ENCODE measurements at regions not wholly inside any gene's neighbourhood (a gene's known extent, or its start where the extent isn't known, plus 50 kb on each side); places are given as distances from the start of the nearest gene placed in this dataset.

- no peak for DNase-seq (ENCODE audit: low spot score)
- Histone ChIP-seq H3K4me3 (no peak overlapping the region), H3K79me2 (replicated peaks; ENCODE audit: insufficient read depth) (no peaks in the 10 kb centered on the region), H3K36me3 (ENCODE audit: insufficient read depth) (0 out of 2 replicates have a peak, but pooled peaks cover 6% of the 10 kb centered on the region), H3K27ac (ENCODE audit: low read depth) (no peak overlapping the region), H3K27me3 (ENCODE audit: insufficient read depth) (no peaks in the 10 kb centered on the region), H3K4me1 (ENCODE audit: insufficient read depth) (peaks cover 25% of the 10 kb centered on the region), H3F3A (replicated peaks; ENCODE audit: low read depth) (no peaks in the 10 kb centered on the region), H3K9me2 (ENCODE audit: insufficient read depth) (no peaks in the 10 kb centered on the region), H2AFZ (no peak overlapping the region), H3K4me2 (no peak overlapping the region), H4K20me1 (replicated peaks; ENCODE audit: insufficient read depth) (no peaks in the 10 kb centered on the region)
- Mint-ChIP-seq H3K4me3 (no peak overlapping the region), H3K9me3 (peaks cover 25% of the 10 kb centered on the region), H3K36me3 (ENCODE audit: low read depth) (peaks cover 29% of the 10 kb centered on the region), H3K27ac (no peak overlapping the region), H3K27me3 (ENCODE audit: insufficient read depth, low read depth, poor library complexity) (peaks cover 6% of the 10 kb centered on the region), H3K4me1 (peaks cover 27% of the 10 kb centered on the region)
- no peak for ATAC-seq
- TF ChIP-seq EZH2phosphoT487 (IDR thresholded peaks at IDR 0.05; ENCODE audit: unreplicated experiment) (no peak), ZNF114 (CRISPR knock-in tag; IDR thresholded peaks at IDR 0.05) (no peak), REST (IDR thresholded peaks at IDR 0.05; ENCODE audit: unreplicated experiment) (no peak), ZNF331 (CRISPR knock-in tag; IDR thresholded peaks at IDR 0.05; ENCODE audit: low read depth) (no peak)
Measured at GRCh38 chr6:106745197-106745770, 115.9 kb downstream of the QRSL1 start.

- H3K27ac ChIP-seq (ENCODE audit: low read depth): no peak overlapping the region
- 0 out of 2 replicates have a peak, but pooled peaks cover 6% of the 10 kb centered on the region for H3K36me3 ChIP-seq (ENCODE audit: insufficient read depth)
- Mint-ChIP-seq H3K27me3 (ENCODE audit: insufficient read depth, low read depth, poor library complexity) (peaks cover 6% of the 10 kb centered on the region), H3K36me3 (ENCODE audit: low read depth) (peaks cover 29% of the 10 kb centered on the region), H3K4me3 (no peak overlapping the region), H3K4me1 (peaks cover 23% of the 10 kb centered on the region), H3K9me3 (peaks cover 25% of the 10 kb centered on the region), H3K27ac (no peak overlapping the region)
- no peaks in the 10 kb centered on the region for H3K27me3 ChIP-seq (ENCODE audit: insufficient read depth)
- no peak for ATAC-seq
- H3K79me2 ChIP-seq (replicated peaks; ENCODE audit: insufficient read depth): no peaks in the 10 kb centered on the region
- H3K4me3 ChIP-seq: no peak overlapping the region
- no peak overlapping the region for H2AFZ ChIP-seq
- H3K9me2 ChIP-seq (ENCODE audit: insufficient read depth): no peaks in the 10 kb centered on the region
- no peak overlapping the region for H3K4me2 ChIP-seq
- peaks cover 20% of the 10 kb centered on the region for H3K4me1 ChIP-seq (ENCODE audit: insufficient read depth)
- H4K20me1 ChIP-seq (replicated peaks; ENCODE audit: insufficient read depth): no peaks in the 10 kb centered on the region
- DNase-seq (ENCODE audit: low spot score): no peak
- H3F3A ChIP-seq (replicated peaks; ENCODE audit: low read depth): no peaks in the 10 kb centered on the region
- no peak for TF ChIP-seq EZH2 (IDR thresholded peaks at IDR 0.05; ENCODE audit: low read depth, unreplicated experiment)
- no peak for TF ChIP-seq ZNF331 (CRISPR knock-in tag; IDR thresholded peaks at IDR 0.05; ENCODE audit: low read depth)
- no peak for TF ChIP-seq CTCF (conservative IDR thresholded peaks at IDR 0.05; ENCODE audit: low read depth in 2 of 2)
- no peak for TF ChIP-seq STAT1 (IDR thresholded peaks at IDR 0.05; ENCODE audit: unreplicated experiment)
- TF ChIP-seq NANOG (IDR thresholded peaks at IDR 0.05; ENCODE audit: borderline replicate concordance): no peak
- TF ChIP-seq POLR2AphosphoS5 (IDR thresholded peaks at IDR 0.05; ENCODE audit: low read depth): no peak
- TF ChIP-seq CREB1 (CRISPR knock-in tag; IDR thresholded peaks at IDR 0.05; ENCODE audit: low read depth): no peak
- TF ChIP-seq REST (IDR thresholded peaks at IDR 0.05; ENCODE audit: unreplicated experiment): no peak
- TF ChIP-seq JUNB (IDR thresholded peaks at IDR 0.05; ENCODE audit: unreplicated experiment): no peak
- TF ChIP-seq EZH2phosphoT487 (IDR thresholded peaks at IDR 0.05; ENCODE audit: unreplicated experiment): no peak
Measured at GRCh38 chr6:106744781-106745180, 115.4 kb downstream of the QRSL1 start.

All from GM23338 (cell line).